ENCODE measurements at regions not wholly inside any gene's neighbourhood (a gene's known extent, or its start where the extent isn't known, plus 50 kb on each side); places are given as distances from the start of the nearest gene placed in this dataset.
"Not testable (repeated sequence)": the region's sequence is repeated elsewhere in the genome, so short reads cannot be mapped to it uniquely, and the experiment has no call there.

GRCh38 chr16:80243303-80243702 is 297.5 kb upstream of the DYNLRB2 start:
- DNase-seq, result not testable (repeated sequence)

DNA sequence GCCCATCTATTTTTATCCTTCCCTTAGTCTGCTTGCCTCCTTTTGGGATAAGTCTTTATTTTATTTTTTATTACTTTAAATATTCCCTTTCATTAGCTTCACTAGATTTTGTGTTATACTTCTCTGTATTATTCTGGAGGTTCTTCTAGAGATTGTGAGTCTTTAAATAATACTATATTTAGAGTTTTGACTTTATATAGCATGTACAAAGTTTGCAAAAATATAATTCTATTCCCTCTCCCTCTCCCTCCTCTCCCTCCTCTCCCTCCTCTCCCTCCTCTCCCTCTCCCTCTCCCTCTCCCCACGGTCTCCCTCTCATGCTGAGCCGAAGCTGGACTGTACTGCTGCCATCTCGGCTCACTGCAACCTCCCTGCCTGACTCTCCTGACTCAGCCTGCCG is 298.5 kb upstream of the DYNLRB2 start:
- DNase-seq, result not testable (repeated sequence)

DNA sequence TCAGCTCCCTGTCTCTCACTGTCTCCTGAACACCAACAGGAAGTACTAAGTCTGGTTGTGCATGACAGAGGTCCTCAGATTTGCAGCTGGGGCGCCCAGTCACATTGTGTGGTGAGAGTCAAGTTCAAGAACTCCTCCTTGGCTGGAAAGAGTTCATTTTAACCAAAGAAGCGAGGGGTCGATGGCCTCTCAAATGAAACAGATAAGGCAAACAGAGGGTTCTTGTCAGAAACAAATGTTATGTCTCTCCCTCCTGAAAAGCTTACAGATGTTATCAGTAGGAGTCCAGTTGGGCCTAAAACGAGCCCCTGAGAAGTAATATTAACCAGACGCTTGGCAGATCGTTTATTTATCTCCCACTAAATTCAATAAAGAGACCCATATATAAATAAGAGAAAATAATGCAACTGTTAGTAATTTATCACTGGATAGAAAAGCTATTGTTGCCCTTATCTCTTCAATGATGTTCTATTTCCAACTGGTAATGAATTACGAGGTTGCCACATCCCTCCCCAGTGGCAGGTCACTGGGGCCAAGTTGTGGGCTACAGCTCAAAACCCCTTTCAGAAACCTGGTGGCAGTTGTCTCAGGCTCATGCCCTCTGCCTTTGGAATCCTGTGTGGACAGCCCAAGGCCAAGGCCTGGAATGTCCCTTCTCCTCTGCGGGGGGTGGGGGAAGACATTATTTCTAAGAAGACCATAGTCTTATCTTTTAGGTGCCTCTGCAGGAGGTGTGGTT is 307.5 kb upstream of the DYNLRB2 start:
- no peak for DNase-seq

- DNase-seq, result no peak
Measured at GRCh38 chr16:80231888-80232287, 308.9 kb upstream of the DYNLRB2 start.

- no peak for DNase-seq
Measured at GRCh38 chr16:80231121-80231520, 309.7 kb upstream of the DYNLRB2 start.

- no peak for DNase-seq
Measured at GRCh38 chr16:80230328-80231120, 310.3 kb upstream of the DYNLRB2 start.

DNA sequence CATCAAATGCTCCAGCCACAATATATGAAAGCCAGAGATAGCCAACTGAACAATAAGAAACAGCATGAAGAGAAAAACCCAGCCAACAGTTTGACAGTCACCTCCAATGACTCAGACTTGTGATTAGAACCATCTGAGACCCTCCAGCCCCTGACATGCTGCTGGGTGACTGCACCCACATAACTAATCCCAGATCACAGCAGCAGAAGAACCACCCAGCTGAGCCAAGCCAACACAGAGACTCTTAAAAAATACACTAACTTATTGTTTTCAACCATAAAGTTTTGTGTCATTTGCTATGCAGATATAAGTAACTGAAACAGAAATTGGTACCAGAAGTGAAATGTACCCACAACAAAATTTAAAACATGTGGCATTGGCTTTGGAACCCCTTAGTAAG is 314.3 kb upstream of the DYNLRB2 start:
- DNase-seq, result no peak

- no peak for DNase-seq
Measured at GRCh38 chr16:80210787-80211186, 330.0 kb upstream of the DYNLRB2 start.

DNA sequence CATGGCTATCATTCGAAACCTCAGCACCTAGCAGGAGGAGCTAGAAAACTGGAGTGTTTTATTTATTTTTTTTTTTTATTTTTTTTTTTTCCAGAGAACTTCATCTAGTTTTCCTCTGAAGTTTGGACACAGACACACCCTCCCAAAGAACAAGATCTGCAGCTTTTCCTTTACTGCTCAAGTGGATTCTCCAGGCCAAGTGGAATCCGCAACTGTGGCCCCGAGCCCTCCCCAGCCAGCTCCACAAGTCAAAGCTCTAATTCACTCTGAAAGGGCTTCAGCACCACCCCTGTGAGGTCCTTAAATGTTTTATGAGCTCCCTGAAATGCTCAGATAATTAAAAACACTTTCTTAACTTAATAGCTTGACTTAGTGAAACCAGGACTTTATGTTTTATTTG is 332.1 kb upstream of the DYNLRB2 start:
- no peak for DNase-seq

DNA sequence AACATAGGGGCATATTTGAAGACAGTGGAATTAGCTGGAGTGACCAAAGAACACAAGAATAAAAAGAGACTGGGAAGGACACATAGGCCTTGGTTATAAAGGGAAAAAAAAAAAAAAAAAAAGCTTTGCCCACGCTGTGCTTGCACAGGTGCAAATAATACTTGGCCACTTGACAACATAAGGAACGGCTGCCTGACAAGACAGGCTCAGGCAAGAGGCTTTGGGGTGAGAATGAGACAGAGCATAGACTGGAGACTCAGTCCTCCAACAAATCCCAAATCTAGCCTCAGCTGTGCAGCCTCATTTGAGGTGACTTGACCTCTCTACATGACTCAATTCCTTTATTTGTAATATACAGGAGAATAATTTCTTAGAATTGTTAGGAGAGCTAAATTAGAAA is 332.8 kb upstream of the DYNLRB2 start:
- no peak for DNase-seq

DNA sequence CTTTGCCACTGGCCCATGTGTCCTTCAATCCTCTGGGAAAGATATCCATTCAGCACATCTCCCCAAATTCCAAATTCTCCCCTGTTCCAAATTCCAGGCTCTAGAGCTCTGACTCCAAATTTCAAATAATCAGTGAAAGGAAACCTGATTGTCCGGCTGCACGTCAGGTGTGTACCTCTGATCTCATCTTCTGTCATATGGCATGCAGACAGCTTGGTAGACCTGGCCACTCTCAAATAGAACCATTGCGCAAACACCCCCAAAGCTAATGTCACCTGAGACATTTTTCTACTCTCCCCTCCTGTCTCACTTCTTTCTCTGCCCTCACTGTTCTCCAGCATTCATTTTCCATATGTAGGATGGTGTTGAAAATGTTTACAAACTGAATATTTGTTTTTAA is 337.0 kb upstream of the DYNLRB2 start:
- no peak for DNase-seq

DNA sequence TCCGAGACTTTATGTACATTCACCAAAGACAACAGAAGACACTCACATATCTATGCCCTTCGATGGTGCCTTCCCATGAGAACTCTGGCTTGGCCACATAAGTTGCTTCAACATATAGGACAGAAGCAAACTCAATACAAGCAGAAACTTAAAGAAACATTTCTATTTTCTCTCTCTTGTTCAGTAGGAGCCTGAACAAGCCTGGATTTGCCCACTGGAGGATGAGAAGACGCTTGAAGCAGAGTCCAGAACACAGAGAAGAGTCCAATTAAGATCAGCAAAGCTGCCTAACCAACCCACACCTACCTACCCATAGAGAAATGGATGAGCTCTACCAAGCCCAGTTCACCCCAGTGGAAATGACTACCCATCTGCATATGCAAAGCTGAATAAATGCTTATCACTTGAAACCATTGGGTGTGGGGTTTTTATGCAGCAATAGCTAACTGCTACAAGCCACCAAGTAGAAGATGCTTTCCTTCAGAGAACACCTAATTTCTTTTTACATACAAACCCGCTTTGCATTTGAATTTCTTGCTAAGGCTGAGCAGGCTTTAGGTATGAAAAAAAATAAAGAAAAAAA is 337.9 kb upstream of the DYNLRB2 start:
- no peak for DNase-seq

- DNase-seq, result no peak
Measured at GRCh38 chr16:80200079-80200478, 340.7 kb upstream of the DYNLRB2 start.

- DNase-seq, result no peak
Measured at GRCh38 chr16:80199614-80200013, 341.2 kb upstream of the DYNLRB2 start.

DNA sequence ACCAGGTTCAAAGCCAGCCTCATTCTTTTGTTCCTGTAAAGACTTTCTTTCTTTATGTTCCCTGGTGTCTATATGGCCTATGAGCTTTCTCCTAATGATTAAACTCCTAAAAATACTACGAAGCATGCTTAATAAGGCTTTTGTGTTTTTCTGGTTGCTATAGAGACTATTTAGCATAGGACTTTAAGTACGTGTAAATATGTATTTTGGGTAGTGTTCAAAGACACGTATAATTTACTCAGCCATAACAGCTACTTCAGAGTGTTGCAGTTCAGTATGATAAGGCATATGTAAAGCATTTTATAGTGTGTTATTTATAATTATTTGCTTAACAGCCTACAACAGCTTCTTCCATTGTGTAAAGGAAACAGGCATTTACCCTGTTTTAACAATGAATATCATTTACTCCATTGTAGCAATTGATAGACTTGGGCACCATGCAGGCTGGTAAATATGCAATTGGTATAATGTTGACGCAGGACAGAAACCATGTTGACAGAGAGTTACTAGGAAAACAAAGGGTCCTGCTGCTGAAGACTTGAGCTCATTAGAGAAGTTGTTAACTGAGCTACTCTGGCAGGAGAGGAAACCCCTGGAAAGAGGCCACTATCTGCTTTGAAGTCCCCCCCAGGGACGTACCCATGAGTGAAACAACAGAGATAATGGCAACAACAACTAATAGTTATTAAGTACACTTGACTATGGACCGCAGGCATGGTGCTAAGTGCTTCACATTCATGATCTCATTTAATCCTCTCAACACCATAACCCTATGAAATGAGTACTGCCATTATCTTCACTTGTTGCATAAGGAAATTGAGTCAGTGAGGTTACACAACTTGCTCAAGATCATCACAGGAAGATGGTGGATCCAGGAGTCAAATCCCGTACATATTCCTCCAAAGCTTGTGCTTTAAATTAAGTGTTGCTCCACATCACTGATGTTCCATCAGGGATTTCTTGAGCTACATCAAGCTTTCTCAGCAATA is 342.2 kb upstream of the DYNLRB2 start:
- no peak for DNase-seq

- DNase-seq, result no peak
Measured at GRCh38 chr16:80197741-80198201, 343.0 kb upstream of the DYNLRB2 start.

GRCh38 chr16:80191928-80192327 is 348.9 kb upstream of the DYNLRB2 start:
- DNase-seq, result no peak

DNA sequence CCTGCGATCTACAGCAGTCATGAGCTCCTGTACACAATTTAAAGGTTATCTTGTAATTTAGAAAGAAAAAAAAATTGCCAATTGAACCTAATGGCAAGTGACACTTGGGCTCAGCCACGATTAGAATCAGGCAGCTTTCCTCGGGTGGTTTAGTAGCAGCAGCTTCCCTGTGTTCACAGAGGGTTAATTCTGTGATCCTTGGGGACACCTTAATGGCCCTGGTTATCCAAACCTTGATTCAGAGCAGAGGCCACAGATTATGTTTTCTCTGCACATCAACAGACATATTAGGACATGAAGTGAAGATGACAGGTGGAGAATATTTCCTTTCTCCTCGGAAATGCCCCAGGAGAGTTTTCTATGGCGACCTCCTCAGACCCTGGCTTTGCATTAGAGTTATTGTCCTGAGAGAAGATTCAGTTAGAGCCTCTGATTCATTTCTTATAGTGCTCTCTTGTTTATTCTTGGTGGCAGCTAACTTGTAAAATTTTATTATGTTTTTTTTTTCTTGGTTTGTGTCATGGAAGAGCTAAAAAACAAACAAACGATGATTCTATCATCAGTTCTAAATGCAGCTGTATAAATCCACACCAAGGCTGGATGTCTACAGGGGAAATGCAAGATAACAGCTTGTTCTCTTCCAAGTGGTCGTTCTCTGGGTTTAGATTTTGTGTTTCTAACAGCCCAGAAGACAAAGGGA is 351.2 kb upstream of the DYNLRB2 start:
- DNase-seq, result no peak

DNA sequence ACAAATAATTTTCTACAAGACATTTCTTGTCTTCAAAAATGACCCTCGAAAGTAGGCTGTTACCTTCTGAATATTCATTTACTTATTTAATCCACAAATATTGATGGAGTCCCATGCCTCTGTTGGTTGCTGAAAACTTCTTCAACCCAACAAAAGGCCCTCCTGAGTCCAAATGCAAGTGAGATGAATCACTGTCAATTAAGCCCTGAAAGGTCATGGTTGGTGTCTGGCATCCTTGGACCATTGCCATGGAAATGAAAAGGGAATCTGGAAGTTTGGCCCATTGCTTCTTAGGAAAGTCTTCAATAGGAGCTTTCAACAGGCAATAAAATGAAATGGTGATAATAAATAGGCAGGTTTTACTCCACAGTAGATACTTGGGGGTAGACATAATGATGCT is 364.7 kb upstream of the DYNLRB2 start:
- no peak for DNase-seq

DNA sequence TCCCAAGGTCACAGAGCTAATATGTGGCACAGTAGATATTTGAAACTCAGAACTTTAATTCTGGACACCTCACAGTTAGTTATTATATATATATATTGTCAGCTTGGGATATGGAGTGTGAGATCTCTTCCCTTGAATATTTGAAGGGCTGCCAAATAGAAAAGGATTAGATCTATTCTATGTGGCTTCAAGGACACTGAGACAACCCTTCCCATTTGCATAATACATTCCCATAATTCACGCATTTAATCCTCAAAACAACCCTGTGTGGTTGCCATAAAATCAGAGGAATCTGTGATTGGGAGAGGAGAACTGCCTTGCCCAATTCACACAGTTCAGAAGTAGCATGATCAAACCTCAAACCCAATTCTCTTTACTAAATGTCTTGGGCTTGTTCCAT is 365.8 kb upstream of the DYNLRB2 start:
- DNase-seq, result no peak

- DNase-seq, result no peak
Measured at GRCh38 chr16:80174416-80174815, 366.4 kb upstream of the DYNLRB2 start.

GRCh38 chr16:80171746-80172145 is 369.0 kb upstream of the DYNLRB2 start:
- no peak for DNase-seq

Measured in CD4-positive, alpha-beta T cell treated with Interleukin-4 for 1 hour (primary cell).